Nephron (organoid): ENCODE measurements at regions not wholly inside any gene's neighbourhood (a gene's known extent, or its start where the extent isn't known, plus 50 kb on each side); places are given as distances from the start of the nearest gene placed in this dataset.

Experiments used
- H3K27ac Mint-ChIP-seq, 3 experiments: 2 replicates each; pipeline ENCODE4 v1.8.0; 2020; ENCODE audit warnings: mixed read lengths in 3 of 3, mild to moderate bottlenecking in 2 of 3, moderate library complexity in 1 of 3
- H3K27me3 Mint-ChIP-seq: 2 replicates; pipeline ENCODE4 v1.8.0; 2021; ENCODE audit warnings: low read depth, mild to moderate bottlenecking, moderate library complexity, mixed read lengths
- H3K36me3 Mint-ChIP-seq: 2 replicates; pipeline ENCODE4 v1.8.0; 2020; ENCODE audit warnings: low read depth, mixed read lengths
- H3K4me1 Mint-ChIP-seq: 2 replicates; pipeline ENCODE4 v1.8.0; 2020; ENCODE audit warnings: mixed read lengths
- H3K4me3 Mint-ChIP-seq, 3 experiments: 2 replicates each; pipeline ENCODE4 v1.8.0; 2020; ENCODE audit warnings: mild to moderate bottlenecking in 3 of 3, mixed read lengths in 3 of 3, moderate library complexity in 2 of 3
- H3K9me3 Mint-ChIP-seq: 2 replicates; pipeline ENCODE4 v1.8.0; 2020; ENCODE audit warnings: mixed read lengths
- TF ChIP-seq, protein P1 (sequence below), 3 experiments: fragments of 200-600 bp; sonication (generic); IDR thresholded peaks; one replicate each; pipeline ENCODE4 v1.5.0; 2021; ENCODE audit warnings: antibody characterized with exemption in 3 of 3; ENCODE audit not compliant: unreplicated experiment in 3 of 3

DNA sequence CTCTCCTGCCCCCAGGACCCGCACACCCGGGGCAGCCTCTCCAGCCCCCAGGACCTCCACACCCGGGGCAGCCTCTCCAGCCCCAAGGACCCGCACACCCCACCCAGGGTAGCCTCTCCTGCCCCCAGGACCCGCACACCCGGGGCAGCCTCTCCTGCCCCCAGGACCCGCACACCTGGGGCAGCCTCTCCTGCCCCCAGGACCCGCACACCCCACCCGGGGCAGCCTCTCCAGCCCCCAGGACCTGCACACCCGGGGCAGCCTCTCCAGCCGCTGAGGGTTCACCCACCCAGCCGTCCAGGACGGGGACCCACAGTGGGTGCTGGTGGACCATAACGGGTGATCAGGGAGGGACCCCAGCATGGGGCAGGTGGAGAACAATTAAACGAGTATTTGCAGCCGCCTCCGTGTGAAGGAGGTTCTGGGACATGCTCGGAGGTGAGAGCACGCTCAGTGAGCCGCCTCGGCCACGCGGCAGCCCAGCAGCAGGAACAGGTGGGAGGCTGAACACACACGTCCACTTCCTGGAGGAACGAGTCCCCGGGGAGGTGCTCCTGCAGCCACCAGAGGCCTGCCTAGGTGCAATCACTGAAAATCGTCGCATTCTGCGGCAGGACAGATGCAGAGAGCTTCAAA is 107.9 kb downstream of the PDGFA start:
- Mint-ChIP-seq H3K27me3 (peaks cover 23% of the 10 kb centered on the region), H3K27ac (no peak overlapping the region), H3K4me1 (peaks cover 11% of the 10 kb centered on the region), H3K9me3 (no peaks in the 10 kb centered on the region), H3K4me3 (no peak overlapping the region), H3K36me3 (no peaks in the 10 kb centered on the region)
- TF ChIP-seq, protein P1, sequence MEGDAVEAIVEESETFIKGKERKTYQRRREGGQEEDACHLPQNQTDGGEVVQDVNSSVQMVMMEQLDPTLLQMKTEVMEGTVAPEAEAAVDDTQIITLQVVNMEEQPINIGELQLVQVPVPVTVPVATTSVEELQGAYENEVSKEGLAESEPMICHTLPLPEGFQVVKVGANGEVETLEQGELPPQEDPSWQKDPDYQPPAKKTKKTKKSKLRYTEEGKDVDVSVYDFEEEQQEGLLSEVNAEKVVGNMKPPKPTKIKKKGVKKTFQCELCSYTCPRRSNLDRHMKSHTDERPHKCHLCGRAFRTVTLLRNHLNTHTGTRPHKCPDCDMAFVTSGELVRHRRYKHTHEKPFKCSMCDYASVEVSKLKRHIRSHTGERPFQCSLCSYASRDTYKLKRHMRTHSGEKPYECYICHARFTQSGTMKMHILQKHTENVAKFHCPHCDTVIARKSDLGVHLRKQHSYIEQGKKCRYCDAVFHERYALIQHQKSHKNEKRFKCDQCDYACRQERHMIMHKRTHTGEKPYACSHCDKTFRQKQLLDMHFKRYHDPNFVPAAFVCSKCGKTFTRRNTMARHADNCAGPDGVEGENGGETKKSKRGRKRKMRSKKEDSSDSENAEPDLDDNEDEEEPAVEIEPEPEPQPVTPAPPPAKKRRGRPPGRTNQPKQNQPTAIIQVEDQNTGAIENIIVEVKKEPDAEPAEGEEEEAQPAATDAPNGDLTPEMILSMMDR (IDR thresholded peaks at IDR 0.05; ENCODE audit: unreplicated experiment in 3 of 3) = no peak

DNA sequence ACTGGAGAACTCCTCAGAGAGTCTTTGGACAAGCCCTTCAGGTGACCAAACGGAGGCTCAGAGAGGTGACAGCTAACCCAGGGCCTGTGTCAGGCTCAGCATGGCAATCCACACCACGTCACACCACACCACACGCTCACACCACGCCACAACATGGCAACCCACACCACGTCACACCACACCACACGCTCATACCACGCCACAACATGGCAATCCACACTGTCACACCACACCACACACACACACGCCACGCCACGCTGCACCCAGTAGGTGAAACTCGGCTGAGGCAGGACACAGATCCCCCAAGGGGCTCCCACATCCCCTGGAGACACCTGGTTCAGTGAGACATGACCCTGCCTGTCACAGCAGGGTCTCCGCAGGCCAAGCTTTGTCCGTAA is 107.3 kb downstream of the PDGFA start:
- peaks cover 18% of the 10 kb centered on the region for H3K27me3 Mint-ChIP-seq
- TF ChIP-seq, protein P1 (IDR thresholded peaks at IDR 0.05; ENCODE audit: unreplicated experiment in 3 of 3) = no peak
- H3K4me3 Mint-ChIP-seq = no peak overlapping the region
- peak overlapping the region in 1 of 3 experiments; percentile 44 for H3K27ac Mint-ChIP-seq
- no peaks in the 10 kb centered on the region for H3K9me3 Mint-ChIP-seq
- no peaks in the 10 kb centered on the region for H3K36me3 Mint-ChIP-seq
- H3K4me1 Mint-ChIP-seq = peaks cover 7% of the 10 kb centered on the region

DNA sequence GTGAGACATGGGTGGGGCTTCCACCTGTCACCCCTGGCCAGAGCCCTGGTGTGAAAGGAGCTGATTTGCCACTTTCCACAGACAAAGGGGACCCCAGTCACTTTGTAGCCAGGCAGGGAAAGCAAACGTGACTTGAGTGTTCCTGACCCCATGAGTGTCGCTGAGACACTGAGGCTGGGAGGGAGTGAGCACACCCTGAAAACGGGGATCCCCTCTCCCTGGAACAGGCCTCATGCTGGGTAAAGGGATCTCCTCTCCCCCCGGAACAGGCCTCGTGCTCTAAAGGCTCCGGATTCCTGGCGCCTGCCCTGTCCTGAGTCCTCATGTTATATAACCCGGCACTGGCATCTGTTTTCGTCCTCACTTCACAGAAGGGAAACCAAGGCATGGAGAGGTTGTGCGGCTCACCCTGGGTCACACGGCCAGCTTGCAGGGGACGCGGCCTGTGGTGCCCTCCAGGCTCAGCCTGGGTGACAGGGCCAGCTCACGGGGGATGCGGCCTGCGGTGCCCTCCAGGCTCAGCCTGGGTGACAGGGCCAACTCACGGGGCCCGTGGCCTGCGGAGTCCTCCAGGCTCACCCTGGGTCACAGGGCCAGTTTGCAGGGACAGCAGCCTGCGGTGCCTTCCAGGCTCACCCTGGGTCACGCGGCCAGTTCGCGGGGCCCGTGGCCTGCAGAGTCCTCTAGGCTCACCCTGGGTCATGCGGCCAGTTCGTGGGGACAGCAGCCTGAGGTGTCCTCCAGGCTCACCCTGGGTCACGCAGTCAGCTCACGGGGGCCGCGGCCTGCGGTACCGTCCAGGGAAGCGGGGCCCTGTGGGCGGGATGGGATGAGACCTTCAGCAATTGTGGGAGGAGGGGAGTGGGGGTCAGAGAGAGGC is 104.7 kb downstream of the PDGFA start:
- peaks cover 3% of the 10 kb centered on the region for H3K36me3 Mint-ChIP-seq
- H3K27ac Mint-ChIP-seq = no peak overlapping the region

DNA sequence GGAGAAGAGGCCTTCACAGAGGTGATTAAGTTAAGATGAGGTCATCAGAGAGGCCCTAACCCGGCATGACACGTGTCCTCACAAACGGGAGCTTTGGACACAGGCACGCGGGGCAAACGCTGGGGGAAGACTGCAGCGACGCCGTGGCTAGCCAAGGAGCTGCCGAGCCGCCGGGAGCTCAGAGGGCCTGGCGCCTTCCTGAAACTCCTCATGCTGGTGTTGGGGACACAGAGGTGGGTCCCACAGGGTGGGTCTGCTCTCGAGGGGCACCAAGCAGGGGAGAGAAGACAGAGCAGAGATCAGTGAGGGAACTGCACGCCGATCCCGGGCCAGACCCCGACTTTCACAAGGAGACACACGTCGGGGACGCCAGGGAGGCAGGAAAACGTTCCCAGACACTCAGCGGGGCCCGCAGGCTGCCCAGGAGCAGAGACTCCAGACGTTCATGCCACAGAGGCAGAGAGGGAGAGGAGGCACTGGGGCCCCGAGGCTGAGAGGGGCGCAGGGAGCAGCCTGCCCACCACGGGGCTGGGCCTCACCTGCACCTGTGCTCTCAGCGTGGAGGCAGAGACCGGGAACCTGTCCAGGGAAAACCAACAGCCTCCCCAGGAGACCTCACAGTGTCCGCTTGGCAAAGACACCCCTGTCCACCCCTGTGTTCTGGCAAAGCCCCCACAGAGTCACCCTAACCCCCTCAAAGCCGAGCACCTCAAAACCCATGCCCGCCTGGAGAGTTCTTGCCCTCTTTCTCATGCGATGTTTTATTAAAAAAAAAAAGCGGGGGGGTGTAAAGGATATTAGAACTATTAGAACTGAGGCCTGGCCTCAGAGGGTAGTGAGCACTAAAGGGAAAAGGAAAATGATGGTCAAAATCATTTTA is 103.8 kb downstream of the PDGFA start:
- Mint-ChIP-seq H3K9me3 (peaks cover 8% of the 10 kb centered on the region), H3K27ac (no peak overlapping the region), H3K36me3 (peaks cover 3% of the 10 kb centered on the region), H3K4me3 (no peak overlapping the region), H3K27me3 (peaks cover 6% of the 10 kb centered on the region), H3K4me1 (peaks cover 4% of the 10 kb centered on the region)
- TF ChIP-seq, protein P1 (IDR thresholded peaks at IDR 0.05; ENCODE audit: unreplicated experiment in 3 of 3) = no peak

More for the DNA sequence above, 104.7 kb downstream of the PDGFA start:
- H3K9me3 Mint-ChIP-seq = peaks cover 8% of the 10 kb centered on the region
- peaks cover 6% of the 10 kb centered on the region for H3K27me3 Mint-ChIP-seq
- H3K4me3 Mint-ChIP-seq = no peak overlapping the region
- TF ChIP-seq, protein P1 (IDR thresholded peaks at IDR 0.05; ENCODE audit: unreplicated experiment in 3 of 3) = no peak
- H3K4me1 Mint-ChIP-seq = peaks cover 5% of the 10 kb centered on the region

DNA sequence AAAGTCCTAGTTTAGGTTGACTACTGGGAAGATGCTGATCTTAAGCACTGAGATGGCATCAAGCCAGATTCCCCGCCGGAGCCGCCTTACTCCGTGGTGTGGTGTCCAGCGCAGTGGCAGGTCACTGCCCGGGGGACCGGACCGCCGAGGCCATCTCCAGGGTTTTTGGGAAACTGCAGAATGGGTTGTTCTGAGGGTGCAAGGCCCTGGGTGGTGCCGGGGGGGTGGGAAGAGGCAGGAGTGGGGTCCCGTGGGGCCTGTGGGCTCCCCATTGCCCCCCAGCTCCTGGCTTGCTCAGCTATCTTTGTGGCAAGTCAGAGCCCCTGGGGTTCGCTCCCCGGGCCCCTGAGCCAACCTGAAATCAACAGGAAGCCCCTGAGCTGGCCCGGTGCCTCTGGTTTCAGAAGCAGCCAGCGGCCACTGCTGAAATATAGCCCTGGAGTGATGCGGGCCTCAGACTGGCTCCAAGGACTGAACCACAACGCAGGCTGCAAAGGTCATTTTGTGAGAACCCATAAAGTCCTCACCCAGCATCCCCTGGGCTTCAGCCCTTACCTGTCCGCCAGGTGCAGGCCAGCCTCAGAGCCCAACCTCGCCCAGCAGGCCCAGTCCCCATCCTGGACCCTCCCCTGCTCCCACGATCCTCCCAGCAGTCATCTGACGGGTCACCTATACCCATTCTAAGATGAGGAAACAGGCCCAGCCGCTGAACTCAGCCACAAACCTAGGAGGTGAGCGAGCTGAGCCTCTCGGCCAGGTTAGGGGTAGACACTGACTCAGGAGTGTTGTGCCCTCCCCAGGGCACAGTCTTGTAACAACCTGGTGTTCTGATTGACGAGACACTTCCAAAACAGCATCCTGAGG is 102.7 kb downstream of the PDGFA start:
- H3K27ac Mint-ChIP-seq = no peak overlapping the region
- TF ChIP-seq, protein P1 (IDR thresholded peaks at IDR 0.05; ENCODE audit: unreplicated experiment in 3 of 3) = no peak
- peaks cover 6% of the 10 kb centered on the region for H3K27me3 Mint-ChIP-seq
- peaks cover 8% of the 10 kb centered on the region for H3K9me3 Mint-ChIP-seq
- H3K4me3 Mint-ChIP-seq = no peak overlapping the region
- H3K36me3 Mint-ChIP-seq = peaks cover 3% of the 10 kb centered on the region
- H3K4me1 Mint-ChIP-seq = peaks cover 4% of the 10 kb centered on the region
